Heart left ventricle (tissue), 13 donors: ENCODE measurements at regions not wholly inside any gene's neighbourhood (a gene's known extent, or its start where the extent isn't known, plus 50 kb on each side); places are given as distances from the start of the nearest gene placed in this dataset.

Experiments used
- CTCF ChIP-seq, 12 donors: fragments of 200-600 bp; sonication (generic) in 4 of 12; IDR thresholded peaks; one replicate each; pipeline versions ENCODE4 v1.5.0 to v1.8.0; 2018 to 2022; ENCODE audit warnings: antibody characterized with exemption in 12 of 12, mild to moderate bottlenecking in 5 of 12
- POLR2A ChIP-seq, 2 donors: fragments of 450-650 bp; IDR thresholded peaks; one replicate each; pipeline ENCODE4 v1.6.1; 2017; ENCODE audit warnings: antibody characterized with exemption in 2 of 2, mild to moderate bottlenecking in 2 of 2, moderate library complexity in 2 of 2
- donor health status: ischemic (EF 13 %, LVEDD 7.1; RV severe dilation, severe dysfunction).
- donor health status: DM: no; HTN: yes; CAD: no.
- donor health status: DM: no; HTN: no; CAD: no.
- donor health status: ischemic (EF 25% LVEDD 6.9; RV normal size, moderate dysfunction).
- donor health status: ischemic (EF 25% LVEDD 5.7; RV mildly dilated, moderate dysfunction).
- donor health status: ischemic (EF 35%, LVEDD 5.7; RV mildly dilated, moderate dysfunction).
- donor health status: nonischemic (EF 11% LVEDD 7.7; RV severe dilation, severe dysfunction).
- donor health status: DM: yes; HTN: yes; CAD: no.
- donor health status: PGD.
- donor health status: ischemic (EF 29% LVEDD 5.4; RV normal size, mild dysfunction).
- donor health status: nonischemic (EF 23%, LVEDD 6.1; RV moderate dilation, normal function).

GRCh38 chr3:22225161-22225560 lies 474.2 kb upstream of the ZNF385D start:
- no peak for TF ChIP-seq CTCF (IDR thresholded peaks at IDR 0.05)
- no peak for TF ChIP-seq POLR2A (IDR thresholded peaks at IDR 0.05)
